NCI-H1694 treated with DMSO at 0.1 percent for 48 hours (cell line): ENCODE measurements at regions not wholly inside any gene's neighbourhood (a gene's known extent, or its start where the extent isn't known, plus 50 kb on each side); places are given as distances from the start of the nearest gene placed in this dataset.
A peak's percentile ranks its signal among the peaks of the same experiment; 100 is the strongest.
"Not testable (repeated sequence)": the region's sequence is repeated elsewhere in the genome, so short reads cannot be mapped to it uniquely, and the experiment has no call there.

ENCODE experiments used
- DNase-seq: peaks from one replicate; lab custom pipeline; 2025; lab: John Stamatoyannopoulos, UW

DNA sequence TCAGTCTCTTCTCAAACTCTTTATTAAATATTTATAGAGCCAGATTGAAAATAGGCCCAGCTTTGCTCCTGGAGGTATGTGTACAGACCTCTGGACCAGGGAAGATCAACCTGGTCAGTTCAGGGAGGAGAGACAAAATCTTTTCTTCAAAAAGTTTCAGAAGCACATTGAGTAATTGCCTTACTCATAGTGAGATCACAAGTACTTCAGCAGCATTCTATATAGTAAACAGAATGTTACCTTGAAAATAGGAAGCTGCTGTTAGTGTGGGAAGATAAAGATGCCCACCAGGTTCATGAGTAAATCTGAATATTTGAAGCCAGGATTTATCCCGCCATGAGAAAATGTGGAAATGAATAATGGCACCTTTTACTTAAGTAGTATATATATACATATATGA lies 665.9 kb upstream of the CITED2 start:
- no peak for DNase-seq

DNA sequence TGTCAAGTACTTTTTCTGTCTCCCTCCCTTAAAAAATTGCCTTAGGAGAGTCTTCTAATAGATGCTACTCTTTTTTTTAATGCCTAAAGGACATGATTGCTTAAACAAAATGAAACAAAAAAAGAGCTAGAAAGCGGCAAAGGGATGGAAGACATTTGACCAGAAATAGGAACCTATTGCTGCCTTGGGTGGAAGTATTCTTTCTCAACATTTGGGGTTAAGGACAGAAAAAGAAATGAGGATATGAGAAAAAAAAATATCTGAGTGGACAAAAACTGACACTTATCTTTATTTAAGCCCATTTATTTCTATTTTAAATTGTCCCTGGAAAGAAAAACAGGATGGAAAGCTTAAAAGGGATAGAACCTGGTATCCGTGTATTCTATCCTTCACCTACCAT lies 664.9 kb upstream of the CITED2 start:
- DNase-seq = no peak

DNA sequence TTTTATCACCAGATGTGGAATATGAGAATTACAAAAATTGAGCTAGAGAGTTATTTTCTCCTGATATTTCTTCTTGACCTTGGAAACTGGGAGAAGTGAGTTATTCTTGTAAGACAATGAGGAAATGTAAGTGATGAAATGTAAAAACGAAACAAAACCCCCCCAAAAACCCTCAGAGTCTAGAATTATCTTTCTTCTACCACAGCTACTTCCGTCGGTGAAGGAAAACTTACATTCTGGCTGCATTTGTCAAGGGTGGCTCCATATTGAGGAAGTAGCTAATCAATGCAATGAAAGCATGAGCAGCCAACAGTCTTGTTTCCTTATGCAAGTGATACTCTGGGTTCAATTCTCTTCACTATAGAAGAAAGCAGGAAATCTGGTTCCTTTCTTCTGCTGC lies 661.7 kb upstream of the CITED2 start:
- no peak for DNase-seq

DNA sequence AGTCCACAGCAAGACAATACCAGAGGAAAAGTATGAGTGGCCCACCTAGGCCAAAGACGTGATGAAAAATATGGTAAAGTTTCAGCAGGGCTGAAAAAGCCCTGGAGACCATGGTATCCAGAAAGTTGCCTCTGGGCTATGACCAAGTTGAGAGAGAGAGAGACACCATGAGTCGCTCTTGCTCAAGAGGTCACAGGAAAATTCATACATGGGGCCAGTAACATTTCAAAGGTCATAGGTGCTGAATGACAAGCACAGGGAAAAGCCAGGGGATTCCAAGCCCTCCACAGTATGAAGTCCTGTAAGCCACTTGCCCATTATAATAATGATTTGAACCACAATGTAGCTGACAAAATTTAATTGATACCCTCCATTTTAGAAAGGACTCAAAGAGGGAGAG lies 657.7 kb upstream of the CITED2 start:
- no peak for DNase-seq

DNA sequence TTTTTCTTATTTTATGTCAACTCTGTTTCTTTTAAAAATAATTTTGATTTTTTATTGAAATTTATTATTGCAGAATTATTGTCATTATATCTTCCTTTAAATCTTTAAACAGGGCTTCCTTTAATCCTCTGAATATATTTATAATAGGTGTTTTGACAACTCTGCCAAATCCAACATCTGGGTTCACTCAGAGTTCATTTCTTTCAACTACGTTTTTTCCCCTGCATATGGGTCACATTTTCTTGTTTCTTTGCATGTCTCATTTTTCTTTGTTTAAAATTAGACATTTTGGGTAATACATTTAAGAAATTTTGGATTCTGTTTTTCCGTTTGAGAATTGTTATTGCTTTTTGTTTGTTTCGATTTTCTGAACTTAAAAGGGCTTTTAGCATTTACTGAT lies 655.1 kb upstream of the CITED2 start:
- no peak for DNase-seq

DNA sequence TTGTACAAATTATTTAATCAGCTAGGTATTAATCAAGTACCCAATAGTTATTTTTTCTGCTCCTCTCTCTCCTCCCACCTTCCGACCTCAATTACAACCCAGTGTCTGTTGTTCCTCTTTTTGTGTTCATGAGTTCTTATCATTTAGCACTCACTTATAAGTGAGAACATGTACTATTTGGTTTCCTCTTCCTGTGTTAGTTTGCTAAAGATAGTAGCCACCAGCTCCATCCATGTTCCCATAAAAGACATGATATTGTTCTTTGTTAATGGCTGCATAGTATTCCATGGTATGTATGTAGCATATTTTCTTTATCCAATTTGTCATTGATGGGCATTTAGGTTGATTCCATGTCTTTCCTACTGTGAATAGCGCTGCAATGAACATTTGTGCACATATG lies 652.8 kb upstream of the CITED2 start:
- no peak for DNase-seq

DNA sequence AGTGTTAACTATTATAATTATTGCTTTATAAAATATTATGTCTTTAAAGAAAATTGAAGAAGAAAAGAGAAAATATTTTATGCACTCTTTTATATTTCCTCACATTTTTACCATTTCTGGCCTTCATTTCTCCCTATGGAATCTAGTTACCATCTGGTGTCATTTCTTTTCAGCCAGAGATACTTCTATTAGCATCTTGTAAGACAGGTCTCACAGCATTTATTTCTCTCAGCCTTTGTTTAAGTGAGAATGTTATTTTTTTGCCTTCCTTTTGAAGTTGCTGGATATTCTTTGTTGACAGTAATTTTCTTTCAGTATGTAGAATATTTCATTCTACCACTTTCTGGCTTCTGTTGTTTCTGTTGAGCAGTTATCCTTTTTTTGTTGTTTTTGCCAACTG lies 652.1 kb upstream of the CITED2 start:
- no peak for DNase-seq

DNA sequence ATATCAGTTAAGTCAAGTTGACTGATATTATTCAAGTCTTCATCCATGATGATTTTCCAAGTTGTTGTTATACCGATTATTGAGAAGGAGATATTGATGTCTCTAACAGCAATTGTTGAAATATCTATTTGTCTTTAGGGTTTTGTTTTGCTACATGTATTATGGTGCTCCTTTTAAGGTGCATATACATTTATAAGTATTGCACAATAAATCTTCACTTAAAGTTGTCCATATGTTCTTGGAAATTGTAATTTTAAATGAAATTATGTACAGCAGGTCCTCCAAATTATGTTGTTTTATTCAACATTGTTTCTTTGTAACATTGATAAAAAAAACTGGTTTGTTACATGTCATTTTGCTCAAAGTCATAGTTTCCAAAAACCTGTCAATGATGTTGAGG lies 650.7 kb upstream of the CITED2 start:
- DNase-seq = no peak

DNA sequence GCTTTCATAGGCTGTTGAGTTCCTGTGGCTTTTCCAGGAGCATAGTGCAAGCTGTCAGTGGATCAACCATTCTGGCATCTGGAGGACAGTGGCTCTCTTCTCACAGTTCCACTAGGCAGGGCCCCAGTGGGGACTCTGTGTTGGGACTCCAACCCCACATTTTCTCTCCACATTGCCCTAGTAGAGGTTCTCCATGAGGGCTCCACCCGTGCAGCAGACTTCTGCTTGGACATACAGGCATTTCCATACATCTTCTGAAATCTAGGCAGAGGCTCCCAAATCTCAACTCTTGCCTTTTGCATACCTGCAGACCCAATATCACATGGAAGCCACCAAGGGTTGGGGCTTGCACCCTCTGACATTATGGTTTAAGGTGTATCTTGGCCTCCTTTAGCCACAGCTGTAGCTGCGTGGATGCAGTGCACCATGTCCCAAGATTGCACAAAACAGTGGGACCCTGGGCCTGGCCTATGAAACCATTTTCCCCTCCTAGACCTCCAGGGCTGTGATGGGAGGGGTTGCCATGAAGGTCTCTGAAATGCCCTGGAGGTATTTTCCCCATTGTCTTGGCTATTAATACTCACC lies 645.9 kb upstream of the CITED2 start:
- no peak for DNase-seq

DNA sequence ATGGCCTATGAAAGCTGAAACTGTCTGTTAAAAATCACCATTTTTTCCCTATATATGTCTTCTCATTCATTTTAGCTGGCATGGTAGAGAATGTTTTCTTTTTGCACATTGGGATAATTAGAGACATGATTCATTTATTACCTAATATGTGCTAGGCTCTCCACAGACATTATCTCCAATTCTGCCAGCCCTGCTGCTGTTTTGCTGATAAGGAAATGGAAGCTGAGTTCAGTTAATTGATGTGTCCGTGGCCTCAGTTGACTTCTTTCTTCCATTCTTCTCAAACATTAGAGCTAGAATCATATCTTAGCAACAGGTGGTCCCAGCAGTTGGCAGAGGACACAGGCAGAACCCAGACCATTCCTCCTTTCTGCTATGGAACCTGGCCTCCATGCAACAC lies 644.1 kb upstream of the CITED2 start:
- DNase-seq = no peak

DNA sequence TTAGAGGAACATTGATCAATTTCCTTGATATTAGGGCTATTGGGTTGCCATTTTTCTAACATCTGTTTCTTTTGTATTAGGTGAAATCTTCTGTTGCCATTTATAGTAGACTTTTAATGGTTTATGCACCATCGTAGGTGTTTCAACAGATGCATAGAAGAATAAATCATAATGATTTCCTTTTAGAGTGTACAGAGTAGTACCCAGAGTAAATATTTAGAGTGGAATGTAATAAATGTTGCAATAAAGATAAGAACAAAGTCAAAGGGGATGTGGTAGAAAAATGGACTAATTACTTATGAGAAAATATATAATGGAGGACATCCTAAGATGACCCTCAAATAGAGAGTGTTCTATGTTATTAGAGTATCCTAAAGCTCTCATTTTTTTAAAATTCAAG lies 643.0 kb upstream of the CITED2 start:
- DNase-seq = no peak

DNA sequence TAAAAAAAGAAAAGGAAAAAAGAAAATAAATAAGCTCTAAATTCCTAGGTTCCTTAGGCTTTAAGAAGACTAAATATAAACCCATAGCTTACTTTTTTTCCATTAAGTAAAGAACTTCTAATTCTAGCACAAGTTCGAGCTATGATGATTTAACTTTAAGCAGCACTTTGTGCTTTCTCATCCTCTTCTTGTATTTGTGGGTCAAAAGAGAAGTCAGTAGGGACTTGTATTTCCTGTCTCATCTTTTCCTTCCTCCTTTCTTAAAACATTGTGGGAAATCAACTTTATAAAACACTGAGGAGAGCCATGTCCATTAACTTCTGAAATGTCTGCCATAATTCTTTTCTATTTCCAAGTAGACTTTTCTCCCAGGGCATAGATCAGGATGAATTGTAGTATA lies 637.7 kb upstream of the CITED2 start:
- DNase-seq = no peak

DNA sequence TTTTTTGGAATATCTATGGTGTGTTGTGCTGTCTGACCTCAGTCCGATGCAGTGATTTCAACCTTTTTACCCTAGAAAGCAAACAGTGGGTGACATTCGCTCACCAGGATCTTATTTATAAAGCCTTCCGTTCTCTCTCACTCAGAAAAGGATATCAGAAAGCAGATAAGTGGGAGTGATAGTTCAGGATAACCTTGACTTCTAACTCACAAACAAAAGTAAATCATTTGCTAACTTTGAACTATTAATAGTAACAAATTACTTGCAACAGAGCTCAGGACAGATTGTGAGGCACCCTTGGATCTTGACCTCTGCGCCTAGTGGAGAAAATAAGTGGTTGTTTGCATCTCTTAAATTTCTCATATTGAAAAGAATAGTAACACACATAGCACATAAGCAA lies 637.1 kb upstream of the CITED2 start:
- DNase-seq = no peak

DNA sequence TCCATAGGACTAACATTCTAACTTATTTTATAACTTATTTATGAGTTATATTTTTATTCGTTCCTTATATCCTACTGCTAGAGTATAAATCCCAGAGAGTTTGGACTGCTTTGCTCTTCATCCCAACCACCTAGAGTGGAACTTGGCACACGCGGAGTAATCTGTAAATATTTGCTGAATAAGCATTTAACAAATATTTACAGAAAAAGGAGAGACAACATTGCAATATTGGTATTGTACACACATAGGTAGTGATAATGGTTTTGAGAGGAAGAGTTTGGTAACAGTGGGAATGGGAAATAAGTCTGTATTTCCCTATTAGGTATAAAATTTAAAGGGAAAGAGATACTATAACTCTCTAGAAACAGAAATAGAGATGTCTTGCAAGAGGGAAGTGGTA lies 634.8 kb upstream of the CITED2 start:
- DNase-seq = no peak

DNA sequence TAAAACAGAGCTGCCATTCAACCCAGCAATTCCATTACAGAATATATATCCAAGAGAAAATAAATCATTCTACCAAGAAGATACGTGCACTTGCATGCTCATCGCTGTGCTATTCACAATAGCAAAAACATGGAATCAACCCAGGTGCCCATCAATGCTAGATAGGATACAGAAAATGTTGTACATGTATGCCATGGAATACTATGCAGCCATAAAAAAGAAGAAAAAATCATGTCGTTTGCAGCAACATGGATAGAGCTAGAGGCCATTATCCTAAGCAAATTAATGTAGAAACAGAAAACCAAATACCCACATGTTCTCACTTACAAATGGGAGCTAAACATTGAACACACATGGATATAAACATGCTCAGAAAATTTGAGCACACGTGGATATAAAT lies 633.1 kb upstream of the CITED2 start:
- no peak for DNase-seq

DNA sequence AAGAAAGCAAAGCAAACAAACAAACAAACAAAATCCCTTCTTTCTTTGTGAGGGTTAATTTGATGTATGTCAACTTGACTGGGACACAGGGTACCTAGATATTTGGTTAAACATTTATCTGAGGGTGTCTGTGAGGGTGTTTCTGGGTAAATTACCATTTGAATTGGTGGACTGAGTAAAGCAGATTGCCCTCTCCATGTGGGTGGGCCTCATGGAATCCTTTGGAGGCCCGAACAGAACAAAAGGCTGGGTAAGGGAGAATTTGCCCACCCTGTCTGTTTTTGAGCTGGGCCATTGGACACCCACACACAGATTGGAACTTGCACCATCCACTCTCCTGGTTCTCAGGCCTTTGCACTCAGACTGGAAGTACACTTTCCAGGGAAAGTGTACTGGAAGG lies 628.8 kb upstream of the CITED2 start:
- DNase-seq = no peak

DNA sequence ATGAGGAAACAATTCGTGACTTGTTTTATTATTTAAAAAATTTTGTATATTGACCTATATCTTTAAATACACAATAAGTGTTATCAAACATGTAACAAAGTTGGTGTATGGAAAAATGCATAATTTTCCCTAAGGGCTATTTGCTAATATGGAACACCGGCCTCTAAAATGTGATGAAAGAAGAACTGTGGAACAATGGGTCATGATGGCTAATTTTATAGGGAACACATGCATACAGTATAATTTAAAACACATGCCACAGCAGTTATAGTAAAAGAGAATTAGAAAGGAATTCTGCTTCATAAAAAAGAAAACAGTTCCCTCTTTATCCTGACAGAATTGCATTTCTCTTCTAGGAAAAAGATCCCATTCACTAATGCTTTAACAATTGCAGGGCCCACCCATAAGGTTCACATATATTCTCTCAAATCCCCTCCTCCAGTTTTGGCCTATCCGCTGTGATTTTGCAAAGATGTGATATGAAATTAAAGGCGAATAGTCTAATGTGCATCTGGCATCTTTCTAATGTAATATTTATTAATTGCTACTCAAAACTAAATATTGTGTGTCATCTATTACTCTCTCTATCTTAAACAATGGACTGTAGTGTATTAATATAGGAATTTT lies 628.1 kb upstream of the CITED2 start:
- DNase-seq = no peak

DNA sequence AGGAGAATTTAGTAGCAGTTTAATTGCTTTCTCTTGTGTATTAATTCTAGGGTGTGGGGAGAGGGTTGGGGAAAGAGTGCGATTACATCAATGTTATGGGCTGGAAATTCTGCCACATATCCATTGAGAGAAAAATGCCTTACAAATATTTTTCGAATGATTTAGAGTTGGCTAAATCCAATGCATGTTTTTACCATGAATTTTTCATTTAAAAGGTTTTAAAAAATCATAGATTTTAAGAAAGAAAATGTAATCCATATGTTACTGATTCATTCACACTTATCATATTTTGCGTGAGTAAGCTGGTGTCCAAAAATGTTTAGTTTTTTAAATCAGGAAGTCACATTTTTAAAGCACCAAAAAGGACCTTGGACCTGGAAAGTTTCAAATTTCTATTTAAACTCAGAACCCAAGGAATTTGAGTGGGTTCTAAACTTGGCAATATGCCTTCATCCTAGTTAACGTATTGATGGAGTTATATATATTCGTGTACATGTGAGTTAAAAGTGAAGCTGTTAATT lies 627.4 kb upstream of the CITED2 start:
- no peak for DNase-seq

DNA sequence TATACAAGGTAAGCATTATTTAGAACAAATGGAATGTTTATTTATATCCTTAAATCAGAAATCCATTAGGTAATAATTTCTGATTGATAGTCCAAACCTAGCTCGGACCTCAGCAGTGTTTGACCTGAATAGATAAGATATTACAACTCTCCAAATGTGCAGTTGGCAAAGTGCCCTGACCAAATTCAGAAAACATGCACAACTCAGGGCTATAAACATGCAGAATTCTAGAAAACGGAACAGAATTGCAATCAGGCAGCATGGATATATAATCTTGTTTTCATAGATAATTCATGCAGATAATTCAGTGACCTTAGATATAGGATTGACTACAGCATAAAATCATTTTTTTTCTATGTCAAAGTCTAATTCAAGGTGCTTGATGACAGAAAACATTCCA lies 626.6 kb upstream of the CITED2 start:
- no peak for DNase-seq

DNA sequence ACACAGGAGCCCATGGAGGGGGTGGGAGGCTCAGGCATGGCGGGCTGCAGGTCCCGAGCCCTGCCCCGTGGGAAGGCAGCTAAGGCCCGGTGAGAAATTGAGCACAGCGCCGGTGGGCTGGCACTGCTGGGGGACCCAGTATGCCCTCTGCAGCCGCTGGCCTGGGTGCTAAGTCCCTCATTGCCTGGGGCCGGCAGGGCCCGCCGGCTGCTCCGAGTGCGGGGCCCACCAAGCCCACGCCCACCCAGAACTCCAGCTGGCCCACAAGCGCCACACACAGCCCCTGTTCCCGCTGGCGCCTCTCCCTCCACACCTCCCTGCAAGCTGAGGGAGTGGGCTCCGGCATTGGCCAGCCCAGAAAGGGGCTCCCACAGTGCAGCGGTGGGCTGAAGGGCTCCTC lies 625.2 kb upstream of the CITED2 start:
- DNase-seq = not testable (repeated sequence)

DNA sequence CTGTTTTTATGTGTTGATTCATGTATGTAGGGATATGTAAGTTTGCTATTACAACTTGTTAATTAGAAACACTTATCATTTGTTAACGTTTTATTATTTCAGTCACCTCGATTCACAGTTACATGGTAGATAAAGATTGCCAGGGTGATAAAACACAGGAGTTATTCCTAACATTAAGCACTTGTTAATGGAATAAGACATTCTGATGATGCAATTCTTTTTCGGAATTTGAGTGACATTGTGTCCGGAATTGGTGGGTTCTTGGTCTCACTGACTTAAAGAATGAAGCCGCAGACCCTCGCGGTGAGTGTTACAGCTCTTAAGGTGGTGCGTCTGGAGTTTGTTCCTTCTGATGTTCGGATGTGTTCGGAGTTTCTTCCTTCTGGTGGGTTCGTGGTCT lies 624.0 kb upstream of the CITED2 start:
- not testable (repeated sequence) for DNase-seq

DNA sequence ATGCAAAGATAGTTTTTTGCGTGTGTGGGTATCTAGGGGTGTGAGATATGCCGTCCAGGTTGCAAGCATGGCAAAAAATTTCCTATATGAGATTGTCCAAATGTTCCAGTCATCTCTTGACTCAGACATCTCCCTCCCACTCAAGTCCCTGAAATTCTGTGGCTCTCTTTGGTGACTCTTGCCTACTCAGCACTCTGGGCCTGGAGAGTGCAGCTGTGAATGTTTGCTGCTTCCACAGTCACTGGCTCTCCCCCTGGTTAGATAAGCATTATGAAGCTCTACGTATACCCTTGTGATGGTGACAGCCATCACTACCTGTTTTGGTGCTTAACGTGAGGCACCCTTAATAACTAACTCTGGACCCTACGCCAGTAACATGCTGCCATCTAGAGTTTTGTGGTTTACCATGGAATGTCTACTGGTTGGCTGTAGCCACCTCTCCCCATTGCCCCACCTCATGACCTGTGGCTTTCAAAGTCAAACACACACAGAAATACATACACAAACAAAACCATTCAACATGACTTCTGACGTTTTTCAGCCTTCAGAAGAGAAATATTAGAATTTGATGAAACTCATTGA lies 621.9 kb upstream of the CITED2 start:
- DNase-seq = peak; percentile 3

DNA sequence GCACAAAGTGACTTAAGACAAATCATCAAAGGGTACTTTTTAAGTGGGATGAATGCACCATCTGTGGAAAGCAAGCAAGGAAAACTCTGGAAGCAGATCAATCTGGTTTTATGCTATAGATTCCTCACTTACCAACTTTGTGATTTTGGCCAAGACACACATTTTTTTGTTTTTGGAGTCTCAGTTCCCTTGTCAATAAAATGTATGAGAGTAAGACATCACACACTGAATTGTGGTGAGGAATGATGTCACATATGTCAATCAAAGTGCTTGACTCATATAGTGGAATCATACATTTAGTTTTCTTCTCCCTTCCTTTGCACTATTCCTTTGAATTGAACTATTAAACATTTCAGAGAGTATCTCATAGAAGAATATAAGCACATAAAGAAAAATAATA lies 620.5 kb upstream of the CITED2 start:
- no peak for DNase-seq
